CD1c-positive myeloid dendritic cell (primary cell): ENCODE measurements at regions not wholly inside any gene's neighbourhood (a gene's known extent, or its start where the extent isn't known, plus 50 kb on each side); places are given as distances from the start of the nearest gene placed in this dataset.
"Not testable (repeated sequence)": the region's sequence is repeated elsewhere in the genome, so short reads cannot be mapped to it uniquely, and the experiment has no call there.

Experiments used
- DNase-seq: peaks from one replicate; pipeline ENCODE4 v3.0.0-alpha.2; 2016; ENCODE audit errors: extremely low spot score

DNA sequence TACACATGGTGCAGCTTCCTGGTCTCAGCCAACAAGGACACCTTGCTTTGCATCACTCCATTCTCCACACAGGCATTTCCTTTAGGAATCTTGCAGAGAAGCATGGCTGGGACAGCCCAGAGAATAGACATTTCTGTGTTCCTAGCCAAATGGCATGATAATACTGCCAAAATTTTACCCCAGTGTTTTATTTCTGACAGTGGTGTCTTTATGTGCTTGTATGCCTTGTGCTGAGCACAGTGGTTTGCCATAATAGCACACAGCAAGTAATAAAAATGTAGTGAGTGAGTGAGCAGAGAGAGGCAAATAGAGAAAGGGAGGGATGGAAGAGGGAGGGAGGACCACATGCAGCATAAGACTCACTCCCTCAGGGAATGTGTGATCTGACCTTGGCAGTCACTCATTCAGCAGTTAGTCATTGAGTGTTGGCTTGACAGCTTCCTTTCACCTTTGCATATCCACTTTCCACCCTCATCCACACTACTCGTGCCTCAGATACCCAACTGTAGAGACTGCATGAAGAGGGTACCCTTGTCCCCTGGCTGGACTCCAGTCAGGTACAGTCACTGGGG lies 212.8 kb upstream of the CCDC196 start:
- no peak for DNase-seq

DNA sequence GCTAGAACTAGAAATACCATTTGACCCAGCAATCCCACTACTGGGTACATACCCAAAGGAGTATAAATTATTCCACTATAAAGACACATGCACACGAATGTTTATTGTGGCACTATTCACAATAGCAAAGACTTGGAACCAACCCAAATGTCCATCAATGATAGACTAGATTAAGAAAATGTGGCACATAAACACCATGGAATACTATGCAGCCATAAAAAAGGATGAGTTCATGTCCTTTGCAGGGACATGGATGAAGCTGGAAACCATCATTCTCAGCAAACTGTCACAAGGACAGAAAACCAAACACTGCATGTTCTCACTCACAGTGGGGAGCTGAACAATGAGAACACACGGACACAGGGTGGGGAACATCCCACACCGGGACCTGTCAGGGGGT lies 207.8 kb upstream of the CCDC196 start:
- not testable (repeated sequence) for DNase-seq

DNA sequence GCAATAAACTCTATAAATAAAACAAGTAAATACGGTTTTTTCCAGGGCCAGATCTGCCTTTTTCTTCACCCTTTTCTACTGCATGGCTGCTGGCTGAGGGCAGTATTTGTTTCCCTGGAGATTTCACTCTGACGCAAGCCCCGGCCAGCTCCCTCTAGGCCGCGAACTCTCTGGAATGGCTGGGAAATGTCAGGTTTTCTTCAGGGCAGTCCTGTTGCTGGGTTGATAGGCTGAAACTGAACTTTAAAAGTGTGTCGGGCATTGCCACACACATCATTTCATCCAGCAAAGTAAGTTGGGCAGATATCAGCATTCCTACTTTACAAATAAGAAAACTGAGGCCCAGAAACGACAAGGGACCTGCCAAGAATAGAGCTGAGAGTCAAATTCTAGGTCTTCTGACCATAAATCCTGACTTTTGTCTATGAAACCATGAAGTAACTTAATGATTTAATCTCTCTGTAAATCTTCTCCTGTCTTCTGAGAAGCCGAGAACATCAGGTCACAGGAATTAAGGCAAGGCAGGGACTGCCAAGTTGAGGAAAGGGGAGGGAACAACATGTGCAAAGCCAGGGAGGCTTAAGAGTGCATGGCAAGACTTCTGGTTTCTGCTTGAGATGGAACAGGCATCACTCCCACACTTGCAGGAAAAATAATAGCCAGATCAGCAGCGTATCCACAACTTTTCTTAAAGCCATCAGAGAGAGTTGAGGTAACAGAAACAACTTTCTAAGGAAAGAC lies 205.0 kb upstream of the CCDC196 start:
- DNase-seq, result no peak

DNA sequence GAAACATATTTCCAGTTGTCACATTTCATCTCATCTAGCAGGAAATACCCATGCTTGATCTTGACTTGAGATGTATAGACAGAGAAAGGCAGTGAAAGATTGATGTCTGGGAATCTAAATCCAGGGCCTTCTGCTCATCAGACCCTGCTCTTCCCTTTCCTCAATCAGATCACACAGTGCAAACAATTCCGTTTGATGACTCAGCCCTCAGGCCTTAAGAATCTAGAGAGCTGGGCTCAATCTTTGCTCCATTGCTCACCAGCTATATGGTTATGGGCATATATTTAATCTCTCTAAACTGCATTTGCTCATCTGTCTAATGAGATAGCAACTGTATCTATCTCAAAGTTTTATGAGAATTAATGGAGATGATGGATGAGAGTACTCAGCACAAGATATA lies 201.8 kb upstream of the CCDC196 start:
- no peak for DNase-seq

DNA sequence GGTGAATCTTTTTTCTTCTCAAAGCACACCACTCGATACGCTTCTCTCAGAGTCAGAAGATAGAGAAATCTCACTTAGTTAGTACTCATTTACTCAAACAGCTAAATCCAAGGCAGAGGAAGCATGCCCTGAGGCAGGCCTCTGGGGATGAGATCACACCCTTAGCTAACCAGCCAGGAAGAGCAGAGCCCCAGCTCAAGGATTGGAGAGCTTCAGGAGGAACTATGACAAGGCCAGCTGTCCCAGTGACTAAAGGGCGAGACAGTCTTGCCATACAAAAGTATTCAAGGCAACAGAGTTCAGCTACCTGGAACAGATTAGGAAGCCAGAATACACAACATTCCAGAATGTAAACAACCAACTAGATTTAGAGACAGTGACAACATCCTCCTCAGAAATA lies 197.7 kb upstream of the CCDC196 start:
- no peak for DNase-seq

DNA sequence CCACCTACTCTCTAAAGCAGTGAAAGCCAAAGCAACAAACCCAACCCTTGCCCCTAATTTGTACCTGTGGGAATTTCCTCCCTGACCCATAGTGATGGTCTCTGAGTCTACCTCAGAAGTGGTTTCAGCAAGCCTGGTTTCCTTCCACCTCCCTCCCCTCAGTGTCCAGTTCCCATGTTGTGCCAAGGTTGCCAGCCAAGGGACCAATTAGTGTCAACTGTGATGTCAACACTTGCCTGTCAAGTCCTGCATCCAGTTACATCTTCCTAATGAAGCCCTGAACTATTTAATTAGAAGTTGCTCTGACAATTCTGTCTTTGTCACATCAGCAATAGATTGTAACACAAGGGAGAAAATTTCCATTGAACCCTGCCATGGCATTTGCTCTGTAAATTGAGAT lies 194.4 kb upstream of the CCDC196 start:
- no peak for DNase-seq

DNA sequence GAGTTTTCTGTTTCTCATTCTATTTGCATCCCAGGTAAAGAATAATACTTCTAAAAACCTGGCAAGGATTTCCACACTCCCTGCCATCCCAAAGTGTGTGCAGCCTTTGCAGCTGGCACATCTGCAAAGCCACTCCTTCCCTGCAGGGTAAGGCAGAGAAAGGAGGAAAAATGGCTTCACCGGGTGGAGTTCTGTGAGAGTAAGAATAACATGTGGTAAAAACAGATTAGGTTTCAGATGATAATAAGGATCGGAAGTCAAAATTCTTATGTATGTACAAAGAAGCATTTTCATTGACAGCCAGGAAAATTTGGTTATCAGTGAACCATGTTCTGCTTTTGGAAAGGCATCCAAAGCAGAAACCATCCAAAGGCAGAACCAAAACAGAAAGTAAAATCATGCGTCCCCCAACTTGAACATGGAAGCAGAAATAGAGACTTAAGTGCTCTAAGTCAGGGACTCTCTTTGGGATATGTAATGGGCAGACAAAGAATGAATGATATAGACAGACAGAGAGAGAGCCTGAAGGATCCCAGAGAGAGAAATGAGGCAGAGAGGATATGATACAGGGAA lies 192.6 kb upstream of the CCDC196 start:
- no peak for DNase-seq

DNA sequence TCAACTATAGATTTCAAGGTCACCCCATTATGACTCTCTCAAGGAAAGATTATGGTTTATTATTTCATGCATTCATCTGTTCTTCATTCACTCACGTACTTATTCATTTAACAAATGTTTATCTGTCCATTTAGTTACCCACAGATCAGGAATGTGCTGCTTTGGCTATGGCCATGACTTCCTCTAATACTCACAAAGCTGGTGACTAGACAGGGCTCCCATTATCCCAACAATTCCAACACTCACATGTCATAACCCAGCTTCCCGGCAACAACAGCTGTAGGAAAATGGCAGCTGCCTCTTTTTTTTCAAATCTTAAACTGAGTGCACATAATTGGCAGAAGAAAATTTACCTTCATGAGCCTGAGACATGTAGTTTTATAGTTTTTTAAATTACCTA lies 190.8 kb upstream of the CCDC196 start:
- DNase-seq, result no peak

DNA sequence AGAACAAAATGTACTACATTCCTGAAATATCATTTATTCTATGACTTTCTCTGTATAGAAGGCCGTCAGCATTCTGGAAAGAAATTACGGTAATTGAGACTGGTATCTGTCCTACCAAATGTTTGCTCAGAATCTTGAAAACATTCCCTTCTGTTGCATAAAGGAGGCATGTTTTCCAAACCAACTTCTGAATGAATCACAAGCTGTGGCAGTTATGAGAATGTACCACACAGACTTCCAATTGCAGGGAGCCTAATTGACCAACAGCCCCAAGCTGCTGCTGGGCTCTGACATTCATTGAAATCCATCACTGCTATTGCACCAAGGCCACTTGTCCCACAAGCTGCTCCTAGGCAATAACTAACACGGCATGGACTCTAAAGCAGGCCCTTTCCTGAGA lies 185.3 kb upstream of the CCDC196 start:
- DNase-seq, result no peak

DNA sequence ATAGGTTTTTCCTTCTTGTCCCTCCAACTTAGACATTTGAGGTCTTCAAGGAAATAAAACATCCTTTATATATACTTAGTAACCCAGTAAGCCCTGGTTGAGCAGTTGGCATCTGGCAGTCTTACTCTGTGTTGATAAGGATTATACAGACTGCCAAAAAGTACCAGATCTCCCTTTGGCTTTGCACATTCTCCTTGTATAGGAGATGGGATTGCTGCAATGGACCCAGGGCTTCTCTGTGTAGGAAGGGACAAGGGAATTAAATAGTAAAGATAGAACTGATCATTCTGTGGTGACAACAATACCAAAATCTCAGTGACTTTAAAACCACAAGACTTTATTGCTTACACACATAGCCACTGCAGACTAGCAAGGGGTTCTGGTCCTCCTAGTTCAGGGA lies 180.1 kb upstream of the CCDC196 start:
- DNase-seq, result no peak

DNA sequence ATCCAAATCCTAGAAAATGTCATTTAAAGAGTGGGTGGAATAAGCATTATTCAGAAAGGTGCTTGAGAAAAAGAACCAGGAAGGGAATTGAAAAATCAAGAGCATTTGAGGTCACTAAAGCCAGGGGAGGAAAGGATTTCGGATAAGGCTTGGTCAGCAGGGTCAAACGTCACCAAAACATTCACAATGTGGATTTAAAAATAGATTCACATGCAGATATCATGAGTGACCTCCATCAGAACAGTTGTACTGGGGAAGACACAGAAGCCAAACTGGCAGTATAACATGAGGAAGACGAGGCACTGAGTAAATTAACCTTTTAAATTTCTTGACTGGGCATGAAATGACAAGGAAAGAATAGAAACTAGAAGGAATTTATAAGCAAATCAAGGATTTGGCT lies 175.1 kb upstream of the CCDC196 start:
- DNase-seq, result no peak

DNA sequence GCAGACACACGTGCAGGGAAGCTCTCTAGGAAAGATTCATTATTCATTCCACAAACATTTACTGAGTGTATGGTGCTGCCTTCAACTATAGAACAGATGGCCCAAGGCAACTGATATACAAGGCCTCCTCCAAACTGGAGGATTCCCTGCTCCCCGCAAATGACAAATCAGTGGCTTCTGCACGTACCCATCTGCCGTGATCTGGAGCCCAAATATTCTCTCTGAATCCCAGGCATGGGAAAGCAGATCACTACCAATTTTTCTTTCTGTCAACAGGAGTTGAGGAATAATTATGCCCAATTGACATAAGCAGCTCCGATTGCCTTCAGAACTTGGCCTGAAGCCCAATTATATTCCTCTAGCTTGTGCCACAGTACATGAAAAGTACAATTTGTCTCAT lies 174.2 kb upstream of the CCDC196 start:
- DNase-seq, result no peak

DNA sequence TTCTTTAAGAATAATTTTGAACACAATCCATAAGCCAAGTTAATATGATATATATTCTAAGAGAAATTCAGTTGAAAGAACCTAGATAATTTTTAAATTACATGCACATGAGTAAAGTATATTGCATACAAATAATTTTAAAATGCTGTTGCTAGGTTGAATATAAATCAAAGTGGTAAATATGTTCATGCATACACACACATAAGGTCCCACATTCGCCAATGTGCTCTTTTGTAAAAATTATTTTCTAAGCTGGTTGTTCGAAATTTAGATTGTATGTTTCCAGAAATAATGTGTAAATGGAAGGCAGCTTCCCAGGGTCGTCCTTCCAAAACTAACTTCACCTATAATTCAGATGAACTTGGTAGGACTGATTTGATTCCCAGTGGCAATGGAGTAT lies 173.7 kb upstream of the CCDC196 start:
- no peak for DNase-seq

DNA sequence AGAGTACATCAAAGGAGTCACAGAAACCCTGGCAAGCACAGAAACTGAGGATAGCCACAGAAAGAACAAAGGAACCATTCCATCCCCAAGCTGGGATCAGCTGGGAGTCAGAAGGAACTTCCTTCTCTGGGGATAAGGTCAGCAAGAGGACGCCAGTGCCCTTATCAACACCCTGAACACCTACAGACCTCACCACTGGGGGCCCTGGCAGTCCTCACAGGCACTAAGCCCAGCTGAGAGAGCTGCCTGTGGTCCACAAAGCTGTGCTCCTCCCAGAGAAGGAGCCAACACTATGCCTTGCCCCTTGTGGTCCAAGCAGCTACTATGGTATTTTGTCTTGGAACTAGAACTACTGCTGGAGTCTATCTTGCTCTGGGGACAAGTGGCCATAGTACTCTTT lies 171.1 kb upstream of the CCDC196 start:
- no peak for DNase-seq

DNA sequence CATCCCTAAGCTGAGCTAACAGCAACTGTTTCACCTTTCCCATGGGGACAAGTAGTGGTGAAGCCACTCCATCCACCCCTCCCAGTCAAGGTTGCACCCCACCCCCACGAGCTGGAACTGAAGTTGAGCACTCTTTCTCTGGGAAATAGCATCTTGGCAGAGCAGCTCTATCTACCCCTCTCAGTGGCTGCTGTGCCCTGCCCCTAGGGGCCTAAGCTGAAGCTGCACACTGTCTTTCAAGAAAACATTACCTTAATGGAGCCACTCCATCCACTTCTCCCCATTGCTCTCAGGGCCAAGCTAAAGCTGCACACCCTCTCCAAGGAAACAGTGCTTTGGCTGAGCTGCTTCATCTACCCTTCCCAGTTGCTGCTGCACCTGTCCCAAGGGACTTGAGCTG lies 170.6 kb upstream of the CCDC196 start:
- DNase-seq, result no peak

DNA sequence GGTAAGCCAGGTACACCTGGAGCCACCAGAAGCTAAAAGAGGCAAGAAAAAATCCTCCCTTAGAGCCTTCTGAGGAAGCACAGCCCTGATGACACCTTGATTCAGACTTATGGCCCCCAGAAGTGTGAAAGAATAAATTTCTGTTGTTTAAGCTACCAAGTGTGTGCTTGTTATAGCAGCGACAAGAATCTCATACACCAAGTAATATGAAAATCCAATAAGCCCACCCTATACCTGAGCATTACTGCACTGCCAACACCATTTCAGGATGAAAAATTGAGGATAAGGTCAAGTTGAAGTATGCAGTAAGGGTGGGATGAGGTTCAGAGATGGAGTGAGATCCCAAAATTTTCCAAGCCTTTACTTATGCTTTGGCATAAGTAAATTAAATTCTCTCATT lies 163.6 kb upstream of the CCDC196 start:
- no peak for DNase-seq

DNA sequence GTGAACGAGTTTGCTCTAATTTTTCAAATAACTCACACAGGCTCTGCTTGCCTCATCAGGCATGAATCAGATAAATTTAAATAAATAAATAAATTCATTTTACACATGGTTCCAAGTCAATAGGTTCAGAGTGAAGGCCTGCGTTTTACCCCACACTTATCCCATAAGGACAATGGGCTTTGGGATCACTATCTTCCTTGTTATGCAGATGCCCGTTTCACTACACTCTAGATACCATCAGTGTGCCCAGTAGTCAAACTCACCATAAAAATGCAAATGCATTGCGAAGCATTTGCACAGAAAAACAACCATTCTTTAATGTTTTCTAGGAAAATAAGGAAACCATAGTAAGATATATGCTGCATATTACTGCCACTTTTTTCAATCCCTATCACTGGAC lies 155.9 kb upstream of the CCDC196 start:
- DNase-seq, result no peak

DNA sequence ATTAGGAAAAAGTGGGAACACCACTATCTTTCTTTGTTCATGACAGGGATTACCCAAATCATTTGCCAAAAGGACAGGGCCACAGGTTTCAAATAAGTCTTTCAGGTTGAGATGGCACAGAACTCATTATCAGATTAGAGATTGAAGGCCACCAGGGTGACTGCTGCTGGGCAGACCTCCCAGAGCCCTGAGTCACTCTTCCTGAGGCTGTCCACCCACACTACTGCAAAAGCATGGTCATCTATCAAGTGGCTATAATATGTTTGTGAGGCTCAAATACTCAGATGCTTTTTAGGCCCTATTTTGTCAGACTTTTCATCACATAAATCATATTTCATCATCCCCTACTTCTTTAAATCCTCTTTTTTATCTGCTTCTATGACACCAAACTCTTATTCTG lies 155.3 kb upstream of the CCDC196 start:
- no peak for DNase-seq

DNA sequence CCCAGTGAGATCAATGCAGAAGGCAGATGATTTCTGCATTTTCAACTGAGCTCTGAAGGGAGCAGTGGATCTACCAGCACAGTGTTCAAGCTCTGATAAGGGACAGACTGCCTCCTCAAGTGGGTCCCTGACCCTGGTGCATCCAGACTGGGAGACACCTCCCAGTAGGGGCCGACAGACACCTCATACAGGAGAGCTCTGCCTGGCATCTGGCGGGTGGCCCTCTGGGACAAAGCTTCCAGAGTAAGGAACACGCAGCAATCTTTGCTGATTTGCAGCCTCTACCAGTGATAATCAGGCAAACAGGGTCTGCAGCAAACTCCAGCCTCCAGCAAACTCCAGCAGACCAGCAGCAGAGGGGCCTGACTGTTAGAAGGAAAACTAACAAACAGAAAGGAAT lies 152.9 kb upstream of the CCDC196 start:
- not testable (repeated sequence) for DNase-seq

DNA sequence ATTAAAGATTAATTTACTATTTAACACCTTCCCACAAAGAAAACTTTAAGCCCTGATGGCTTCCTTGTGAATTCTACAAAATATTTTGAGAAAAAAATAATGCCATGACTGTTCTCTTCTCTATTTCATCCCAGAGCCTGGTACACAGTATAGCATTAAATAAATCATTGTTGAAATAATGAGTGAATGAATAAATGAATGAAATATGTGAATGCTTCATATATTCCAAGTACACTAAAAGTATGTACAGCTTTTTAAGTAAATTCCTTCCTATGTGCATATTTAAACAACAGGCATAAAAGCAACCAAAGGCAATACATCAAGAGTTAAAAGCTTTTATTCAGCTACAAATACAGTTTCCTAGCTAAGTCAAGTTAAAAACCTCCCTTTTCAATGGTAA lies 144.9 kb upstream of the CCDC196 start:
- no peak for DNase-seq

DNA sequence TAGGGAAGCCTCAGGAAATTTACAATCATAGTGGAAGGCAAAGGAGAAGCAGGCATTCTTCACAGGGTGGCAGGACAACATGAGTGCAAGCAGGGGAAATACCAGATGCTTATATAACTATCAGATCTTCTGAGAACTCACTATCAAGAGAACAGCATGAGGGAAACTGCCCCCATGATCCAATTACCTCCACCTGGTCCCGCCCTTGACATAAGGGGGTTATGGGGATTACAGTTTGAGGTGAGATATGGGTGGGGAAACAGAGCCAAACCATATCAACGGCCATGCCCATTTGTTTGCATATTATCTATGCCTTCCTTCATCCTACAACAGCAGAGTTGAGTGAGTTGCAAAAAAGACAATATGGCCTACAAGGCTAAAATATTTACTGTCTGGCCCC lies 140.2 kb upstream of the CCDC196 start:
- no peak for DNase-seq

DNA sequence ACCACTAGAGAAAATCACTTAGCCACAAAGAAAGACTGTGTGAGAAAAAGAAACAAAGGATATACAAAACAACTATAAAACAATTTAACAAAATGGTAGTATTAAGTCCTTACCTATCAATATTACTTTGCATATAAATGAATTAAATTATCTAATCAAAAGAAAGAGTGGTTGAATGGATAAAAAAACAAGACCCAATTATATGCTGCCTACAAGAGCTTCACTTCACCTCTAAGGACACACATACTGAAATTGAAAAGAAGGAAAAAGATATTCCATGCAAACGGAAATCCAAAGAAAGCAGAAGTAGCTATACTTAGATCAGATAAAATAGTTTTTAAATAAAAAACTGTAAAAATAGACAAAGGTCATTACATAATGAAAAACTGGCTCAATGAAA lies 134.9 kb upstream of the CCDC196 start:
- DNase-seq, result no peak

DNA sequence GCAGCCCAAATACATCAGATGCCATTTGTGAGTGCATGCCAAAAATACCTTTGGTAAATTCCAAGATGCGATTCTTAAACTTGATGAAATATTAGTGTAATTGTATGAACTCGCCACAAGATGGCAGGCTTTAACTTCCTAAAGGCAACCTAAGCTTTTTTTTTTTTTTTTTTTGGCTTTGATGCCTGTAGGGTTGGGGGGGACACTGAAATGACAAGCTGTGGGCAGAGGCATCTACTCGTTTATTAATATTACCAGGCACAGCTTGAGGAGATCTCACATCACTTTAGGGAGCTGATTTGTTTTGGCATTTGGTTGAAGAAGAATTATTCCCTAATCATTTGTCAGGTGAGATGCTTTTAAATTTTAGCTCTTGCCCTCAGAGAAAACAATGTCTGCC lies 126.7 kb upstream of the CCDC196 start:
- DNase-seq, result peak; percentile 60
